Trophoblast cell (in vitro differentiated cells and primary cell): ENCODE measurements at regions not wholly inside any gene's neighbourhood (a gene's known extent, or its start where the extent isn't known, plus 50 kb on each side); places are given as distances from the start of the nearest gene placed in this dataset.

Source experiments
- DNase-seq, 2 donors: peaks; one replicate each; pipeline ENCODE4 v3.0.0-alpha.2; 2016
- H2AFZ ChIP-seq: 2 replicates; pipeline ENCODE4 v1.6.1; 2013; ENCODE audit warnings: low read length, moderate library complexity, mild to moderate bottlenecking; ENCODE audit not compliant: insufficient read depth, poor library complexity
- H2AK5ac ChIP-seq: 2 replicates; pipeline ENCODE4 v1.6.1; 2013; ENCODE audit warnings: mild to moderate bottlenecking, low read length
- H2BK120ac ChIP-seq: 2 replicates; pipeline ENCODE4 v1.6.1; 2013; ENCODE audit warnings: low read length, mild to moderate bottlenecking, moderate library complexity; ENCODE audit not compliant: insufficient read depth, poor library complexity
- H2BK12ac ChIP-seq: 2 replicates; pipeline ENCODE4 v1.6.1; 2013; ENCODE audit warnings: mild to moderate bottlenecking, low read length, moderate library complexity
- H2BK5ac ChIP-seq: 2 replicates; pipeline ENCODE4 v1.6.1; 2013; ENCODE audit warnings: low read length, low read depth, moderate library complexity, mild to moderate bottlenecking; ENCODE audit not compliant: poor library complexity
- H3K14ac ChIP-seq: 2 replicates; pipeline ENCODE4 v1.6.1; 2013; ENCODE audit warnings: mild to moderate bottlenecking, low read length
- H3K18ac ChIP-seq: 2 replicates; pipeline ENCODE4 v1.6.1; 2013; ENCODE audit warnings: mild to moderate bottlenecking, low read length
- H3K23ac ChIP-seq: 2 replicates; pipeline ENCODE4 v1.6.1; 2013; ENCODE audit warnings: low read length
- H3K27ac ChIP-seq: 2 replicates; pipeline ENCODE4 v1.5.1; 2013; ENCODE audit warnings: low read depth, mild to moderate bottlenecking, inconsistent platforms, low read length, moderate library complexity
- H3K27me3 ChIP-seq: 2 replicates; pipeline ENCODE4 v1.6.1; 2013; ENCODE audit warnings: inconsistent platforms, mild to moderate bottlenecking, low read length, moderate library complexity; ENCODE audit not compliant: insufficient read depth
- H3K36me3 ChIP-seq, 2 experiments: 1 replicate in 1 of 2; 2 replicates in 1 of 2; pipeline ENCODE4 v1.6.1; 2013; ENCODE audit warnings: low read length in 2 of 2, mild to moderate bottlenecking in 2 of 2, moderate library complexity in 1 of 2; ENCODE audit not compliant: insufficient read depth in 2 of 2, control insufficient read depth in 1 of 2
- H3K4ac ChIP-seq: 2 replicates; pipeline ENCODE4 v1.6.1; 2013; ENCODE audit warnings: low read depth, mild to moderate bottlenecking, low read length, moderate library complexity
- H3K4me1 ChIP-seq, 2 experiments: 1 replicate in 1 of 2; 2 replicates in 1 of 2; pipeline ENCODE4 v1.6.1; 2013; ENCODE audit warnings: low read length in 2 of 2, mild to moderate bottlenecking in 2 of 2, moderate library complexity in 1 of 2; ENCODE audit not compliant: insufficient read depth in 2 of 2, control insufficient read depth in 1 of 2
- H3K4me2 ChIP-seq: 2 replicates; pipeline ENCODE4 v1.6.1; 2013; ENCODE audit warnings: inconsistent platforms, mild to moderate bottlenecking, low read length, moderate library complexity
- H3K4me3 ChIP-seq: 2 replicates; pipeline ENCODE4 v1.5.1; 2013; ENCODE audit warnings: mild to moderate bottlenecking, low read depth, low read length, inconsistent platforms
- H3K79me1 ChIP-seq: one replicate; pipeline ENCODE4 v1.6.1; 2013; ENCODE audit warnings: low read length
- H3K79me2 ChIP-seq: 2 replicates; pipeline ENCODE4 v1.6.1; 2013; ENCODE audit warnings: low read length, mild to moderate bottlenecking; ENCODE audit not compliant: control insufficient read depth, insufficient read depth, poor library complexity
- H3K9ac ChIP-seq: 2 replicates; pipeline ENCODE4 v1.6.1; 2013; ENCODE audit warnings: mild to moderate bottlenecking, low read length
- H3K9me3 ChIP-seq: 2 replicates; pipeline ENCODE4 v1.6.1; 2013; ENCODE audit warnings: low read depth, mild to moderate bottlenecking, control low read depth, inconsistent platforms, low read length; ENCODE audit not compliant: insufficient read depth
- H4K12ac ChIP-seq: 2 replicates; pipeline ENCODE4 v1.6.1; 2013; ENCODE audit warnings: low read depth, mild to moderate bottlenecking, low read length, moderate library complexity
- H4K8ac ChIP-seq: 2 replicates; pipeline ENCODE4 v1.6.1; 2013; ENCODE audit warnings: low read depth, mild to moderate bottlenecking, low read length, moderate library complexity
- H4K91ac ChIP-seq: one replicate; pipeline ENCODE4 v1.6.1; 2013; ENCODE audit warnings: low read depth, mild to moderate bottlenecking, low read length, moderate library complexity
- WGBS: extraction: QIAGEN DNeasy Blood & Tissue Kit; methylation state at CpG from one replicate; pipeline ENCODE4 v1.1.7; 2013; ENCODE audit warnings: missing lambda C conversion rate; ENCODE audit not compliant: insufficient read length, insufficient coverage; ENCODE audit errors: extremely low coverage; 5-methylcytosine and 5-hydroxymethylcytosine counted together

DNA sequence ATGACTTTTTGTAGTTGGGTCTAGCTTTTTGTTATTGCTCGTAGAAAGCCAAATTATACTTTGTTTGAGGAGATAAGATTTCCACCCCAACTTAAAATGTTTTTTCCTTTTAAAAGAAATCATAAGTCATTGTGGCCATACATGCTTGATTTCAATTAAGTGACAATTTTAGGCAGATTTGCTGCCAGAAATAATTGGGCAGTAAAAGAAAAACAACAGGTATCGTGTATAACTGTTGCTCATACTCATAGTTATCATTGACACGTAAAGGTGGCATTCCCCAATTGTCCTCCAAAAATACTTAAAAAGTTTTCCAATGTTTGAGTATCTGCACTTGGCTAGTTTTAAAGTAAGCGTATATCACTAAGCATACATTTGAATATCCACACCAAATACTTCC lies 313.0 kb downstream of the TEX29 start:
- Histone ChIP-seq H3K4me2 (no peak overlapping the region), H4K91ac (no peak overlapping the region), H3K14ac (no peak overlapping the region), H3K4me1 (no peaks in the 10 kb centered on the region), H3K9ac (no peak overlapping the region), H2BK120ac (no peak overlapping the region), H4K12ac (no peak overlapping the region), H2AFZ (no peak overlapping the region), H3K79me2 (no peaks in the 10 kb centered on the region), H3K79me1 (no peaks in the 10 kb centered on the region), H3K23ac (no peak overlapping the region), H3K27ac (no peak overlapping the region), H2BK12ac (no peak overlapping the region), H3K27me3 (no peaks in the 10 kb centered on the region), H3K18ac (no peak overlapping the region), H3K4ac (no peak overlapping the region), H3K36me3 (no peaks in the 10 kb centered on the region), H4K8ac (no peak overlapping the region), H3K9me3 (peaks cover 2% of the 10 kb centered on the region), H3K4me3 (no peak overlapping the region), H2AK5ac (no peak overlapping the region), H2BK5ac (no peak overlapping the region)
- DNase-seq, result no peak
- no CpG with 5 or more reads among the region's 4 CpGs for WGBS

- Histone ChIP-seq H3K4me3 (no peak overlapping the region), H4K12ac (no peak overlapping the region), H2AFZ (no peak overlapping the region), H3K9ac (no peak overlapping the region), H3K4ac (no peak overlapping the region), H2BK5ac (no peak overlapping the region), H3K79me1 (no peaks in the 10 kb centered on the region), H3K27ac (no peak overlapping the region), H3K27me3 (no peaks in the 10 kb centered on the region), H3K9me3 (peaks cover 2% of the 10 kb centered on the region), H3K4me2 (no peak overlapping the region), H2BK12ac (no peak overlapping the region), H4K91ac (no peak overlapping the region), H3K4me1 (no peaks in the 10 kb centered on the region), H4K8ac (no peak overlapping the region), H3K14ac (no peak overlapping the region), H3K79me2 (no peaks in the 10 kb centered on the region), H2BK120ac (no peak overlapping the region), H2AK5ac (no peak overlapping the region), H3K18ac (no peak overlapping the region), H3K23ac (no peak overlapping the region), H3K36me3 (no peaks in the 10 kb centered on the region)
- no CpG with 5 or more reads among the region's 8 CpGs for WGBS
- DNase-seq, result no peak
Observed at GRCh38 chr13:111634410-111634809, 314.0 kb downstream of the TEX29 start.

GRCh38 chr13:111636271-111636670 lies 315.8 kb downstream of the TEX29 start:
- Histone ChIP-seq H3K4me3 (no peak overlapping the region), H2BK120ac (no peak overlapping the region), H3K14ac (no peak overlapping the region), H3K9ac (no peak overlapping the region), H2BK5ac (no peak overlapping the region), H2AK5ac (no peak overlapping the region), H4K8ac (no peak overlapping the region), H3K4me2 (no peak overlapping the region), H3K18ac (no peak overlapping the region), H3K79me1 (no peaks in the 10 kb centered on the region), H3K4ac (no peak overlapping the region), H3K79me2 (no peaks in the 10 kb centered on the region), H4K12ac (no peak overlapping the region), H3K27ac (no peak overlapping the region), H3K23ac (no peak overlapping the region), H3K27me3 (no peaks in the 10 kb centered on the region), H2BK12ac (no peak overlapping the region), H3K9me3 (no peaks in the 10 kb centered on the region), H3K4me1 (no peaks in the 10 kb centered on the region), H2AFZ (no peak overlapping the region), H3K36me3 (no peaks in the 10 kb centered on the region), H4K91ac (no peak overlapping the region)
- WGBS, result no CpG with 5 or more reads among the region's 9 CpGs
- no peak for DNase-seq

- no peak overlapping the region for H4K91ac ChIP-seq
- no peaks in the 10 kb centered on the region for H3K79me2 ChIP-seq
- no peak overlapping the region for H3K23ac ChIP-seq
- H3K27me3 ChIP-seq, result no peaks in the 10 kb centered on the region
- no peak overlapping the region for H2AFZ ChIP-seq
- H3K4me2 ChIP-seq, result no peak overlapping the region
- H3K27ac ChIP-seq, result no peak overlapping the region
- H4K8ac ChIP-seq, result no peak overlapping the region
- H4K12ac ChIP-seq, result no peak overlapping the region
- no CpG with 5 or more reads among the region's 11 CpGs for WGBS
- H2BK5ac ChIP-seq, result no peak overlapping the region
- no peak overlapping the region for H2BK12ac ChIP-seq
- no peaks in the 10 kb centered on the region for H3K4me1 ChIP-seq
- H3K36me3 ChIP-seq, result no peaks in the 10 kb centered on the region
- no peak overlapping the region for H2AK5ac ChIP-seq
- H3K4me3 ChIP-seq, result peak overlapping the region; percentile 21
- no peak overlapping the region for H3K4ac ChIP-seq
- H3K79me1 ChIP-seq, result no peaks in the 10 kb centered on the region
- no peak overlapping the region for H3K18ac ChIP-seq
- peak overlapping the region; percentile 29 for H3K9ac ChIP-seq
- H2BK120ac ChIP-seq, result no peak overlapping the region
- no peak for DNase-seq
- H3K9me3 ChIP-seq, result no peaks in the 10 kb centered on the region
- no peak overlapping the region for H3K14ac ChIP-seq
Observed at GRCh38 chr13:111636804-111637203, 316.4 kb downstream of the TEX29 start.
